Gastroesophageal sphincter (tissue), 3 donors: ENCODE measurements at regions not wholly inside any gene's neighbourhood (a gene's known extent, or its start where the extent isn't known, plus 50 kb on each side); places are given as distances from the start of the nearest gene placed in this dataset.

Source experiments
- CTCF ChIP-seq, 4 experiments: fragments of 200-600 bp in 2 of 4; fragments of 450-650 bp in 2 of 4; sonication (generic) in 1 of 4; IDR thresholded peaks; one replicate each; pipeline ENCODE4 v1.5.1; 2017 to 2019; ENCODE audit warnings: antibody characterized with exemption in 4 of 4, mild to moderate bottlenecking in 2 of 4, moderate library complexity in 2 of 4
- EP300 ChIP-seq: sonication (generic); formaldehyde crosslinking; IDR thresholded peaks from one replicate; pipeline ENCODE4 v1.6.1; 2017; ENCODE audit warnings: antibody characterized with exemption, mild to moderate bottlenecking
- POLR2A ChIP-seq, 2 donors: fragments of 450-650 bp; IDR thresholded peaks; one replicate each; pipeline ENCODE4 v1.6.1; 2017; ENCODE audit warnings: antibody characterized with exemption in 2 of 2, mild to moderate bottlenecking in 2 of 2, moderate library complexity in 1 of 2

GRCh38 chrX:115898382-115899001 lies 272.1 kb upstream of the AGTR2 start:
- TF ChIP-seq EP300 (no peak), POLR2A (IDR thresholded peaks at IDR 0.05) (no peak), CTCF (IDR thresholded peaks at IDR 0.05) (peak in 1 of 4 experiments; percentile 50)
